ENCODE measurements at regions not wholly inside any gene's neighbourhood (a gene's known extent, or its start where the extent isn't known, plus 50 kb on each side); places are given as distances from the start of the nearest gene placed in this dataset.
"Not testable (repeated sequence)": the region's sequence is repeated elsewhere in the genome, so short reads cannot be mapped to it uniquely, and the experiment has no call there.

GRCh38 chr21:28391938-28392849, 600.5 kb downstream of the LTN1 start:
- no peak for DNase-seq

GRCh38 chr21:28387220-28387619, 605.5 kb downstream of the LTN1 start:
- DNase-seq, result no peak

- no peak for DNase-seq
Observed at GRCh38 chr21:28385845-28386244, 606.8 kb downstream of the LTN1 start.

- DNase-seq, result not testable (repeated sequence)
Observed at GRCh38 chr21:28381000-28381745, 611.5 kb downstream of the LTN1 start.

- DNase-seq, result no peak
Observed at GRCh38 chr21:28380241-28380640, 612.4 kb downstream of the LTN1 start.

GRCh38 chr21:28378026-28378425, 614.7 kb downstream of the LTN1 start:
- DNase-seq, result no peak

GRCh38 chr21:28375708-28376385, 616.8 kb downstream of the LTN1 start:
- DNase-seq, result no peak

- DNase-seq, result no peak
Observed at GRCh38 chr21:28374881-28375280, 617.8 kb downstream of the LTN1 start.

- DNase-seq, result no peak
Observed at GRCh38 chr21:28371713-28372112, 621.0 kb downstream of the LTN1 start.

- DNase-seq, result no peak
Observed at GRCh38 chr21:28359300-28359699, 633.4 kb downstream of the LTN1 start.

- DNase-seq, result no peak
Observed at GRCh38 chr21:28358702-28359101, 634.0 kb downstream of the LTN1 start.

GRCh38 chr21:28358170-28358569, 634.5 kb downstream of the LTN1 start:
- DNase-seq, result no peak

GRCh38 chr21:28357743-28358142, 634.9 kb downstream of the LTN1 start:
- no peak for DNase-seq

- DNase-seq, result no peak
Observed at GRCh38 chr21:28356422-28356821, 636.3 kb downstream of the LTN1 start.

GRCh38 chr21:28345934-28346333, 646.7 kb downstream of the LTN1 start:
- DNase-seq, result no peak

GRCh38 chr21:28344985-28345384, 647.7 kb downstream of the LTN1 start:
- DNase-seq, result no peak

GRCh38 chr21:28342212-28342810, 650.4 kb downstream of the LTN1 start:
- DNase-seq, result no peak

GRCh38 chr21:28339403-28339802, 653.3 kb downstream of the LTN1 start:
- no peak for DNase-seq

- no peak for DNase-seq
Observed at GRCh38 chr21:28338701-28339305, 653.9 kb downstream of the LTN1 start.

GRCh38 chr21:28337315-28337714, 655.4 kb downstream of the LTN1 start:
- DNase-seq, result no peak

GRCh38 chr21:28336314-28336713, 656.4 kb downstream of the LTN1 start:
- DNase-seq, result no peak

GRCh38 chr21:28334407-28334806, 658.3 kb downstream of the LTN1 start:
- DNase-seq, result no peak

Measured in NCI-H2029 treated with DMSO at 0.1 percent for 48 hours (cell line).